Central memory CD8-positive, alpha-beta T cell (primary cell): ENCODE measurements at regions not wholly inside any gene's neighbourhood (a gene's known extent, or its start where the extent isn't known, plus 50 kb on each side); places are given as distances from the start of the nearest gene placed in this dataset.

Experiments
- ATAC-seq: fragments of 150-1000 bp; cut with Tn5 transposase; replicated peaks from 2 replicates; pipeline ENCODE4 v1.10.0; 2022; ENCODE audit warnings: mild to moderate bottlenecking, moderate FRiP score, moderate number of reproducible peaks; ENCODE audit not compliant: poor library complexity, severe bottlenecking; ENCODE audit errors: extremely low read depth
- DNase-seq, 2 donors: peaks; one replicate each; pipeline ENCODE4 v3.0.0; 2021; ENCODE audit warnings: low spot score in 2 of 2
- H3K27ac Mint-ChIP-seq: one replicate; pipeline ENCODE4 v1.8.0; 2022; ENCODE audit warnings: low read depth, mild to moderate bottlenecking, moderate library complexity, mixed read lengths
- H3K27me3 Mint-ChIP-seq: one replicate; pipeline ENCODE4 v1.8.0; 2022; ENCODE audit warnings: mixed read lengths
- H3K36me3 Mint-ChIP-seq: one replicate; pipeline ENCODE4 v1.8.0; 2022; ENCODE audit warnings: mild to moderate bottlenecking, moderate library complexity, mixed read lengths; ENCODE audit not compliant: insufficient read depth
- H3K4me1 Mint-ChIP-seq: one replicate; pipeline ENCODE4 v1.8.0; 2022; ENCODE audit warnings: mixed read lengths
- H3K4me3 Mint-ChIP-seq: one replicate; pipeline ENCODE4 v1.8.0; 2022; ENCODE audit warnings: mild to moderate bottlenecking, moderate library complexity, mixed read lengths
- H3K9me3 Mint-ChIP-seq: one replicate; pipeline ENCODE4 v1.8.0; 2022; ENCODE audit warnings: mixed read lengths

- ATAC-seq: no peak
- H3K27me3 Mint-ChIP-seq: peaks cover 7% of the 10 kb centered on the region
- no peak for DNase-seq
Measured at GRCh38 chr10:85515316-85515715, 851.3 kb downstream of the GRID1 start.

DNA sequence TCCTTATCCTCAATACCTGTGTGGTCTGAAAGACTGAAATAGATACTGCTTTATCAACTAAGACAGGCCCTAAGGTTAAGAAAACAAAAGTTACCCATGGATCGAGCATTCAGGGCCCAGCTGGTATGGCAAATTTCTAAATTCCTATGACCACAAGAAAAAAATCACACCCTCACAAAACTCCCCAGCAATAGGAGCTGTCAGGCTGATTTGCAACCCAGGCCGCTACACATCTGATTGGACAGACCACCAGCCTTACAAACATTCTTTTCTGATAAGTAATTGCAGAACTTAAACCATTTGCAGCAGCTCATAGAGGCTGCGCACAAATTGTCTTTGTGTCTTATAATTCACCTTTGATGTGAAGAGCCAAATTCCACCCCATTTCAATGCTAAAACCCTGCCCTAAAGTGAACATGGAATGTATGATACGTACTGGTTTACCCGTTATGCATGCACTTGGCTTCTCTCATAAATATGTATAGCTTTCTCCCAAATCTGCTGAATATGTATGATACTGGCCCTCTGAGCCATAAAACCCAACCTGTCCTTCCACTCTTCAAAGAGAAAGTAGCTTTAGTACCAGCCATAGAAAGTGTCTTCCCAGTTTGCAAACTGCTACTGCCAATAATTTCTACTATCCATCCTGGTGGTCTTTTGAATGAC, 842.5 kb downstream of the GRID1 start:
- no peak overlapping the region for H3K4me3 Mint-ChIP-seq
- peaks cover 7% of the 10 kb centered on the region for H3K9me3 Mint-ChIP-seq
- no peaks in the 10 kb centered on the region for H3K4me1 Mint-ChIP-seq
- H3K36me3 Mint-ChIP-seq: no peaks in the 10 kb centered on the region
- DNase-seq (no peak), ATAC-seq (no peak)
- H3K27ac Mint-ChIP-seq: no peak overlapping the region
- H3K27me3 Mint-ChIP-seq: peaks cover 27% of the 10 kb centered on the region

More at GRCh38 chr10:85515316-85515715, 851.3 kb downstream of the GRID1 start:
- Mint-ChIP-seq H3K4me3 (no peak overlapping the region), H3K4me1 (no peaks in the 10 kb centered on the region), H3K27ac (no peak overlapping the region), H3K36me3 (no peaks in the 10 kb centered on the region), H3K9me3 (no peaks in the 10 kb centered on the region)

DNA sequence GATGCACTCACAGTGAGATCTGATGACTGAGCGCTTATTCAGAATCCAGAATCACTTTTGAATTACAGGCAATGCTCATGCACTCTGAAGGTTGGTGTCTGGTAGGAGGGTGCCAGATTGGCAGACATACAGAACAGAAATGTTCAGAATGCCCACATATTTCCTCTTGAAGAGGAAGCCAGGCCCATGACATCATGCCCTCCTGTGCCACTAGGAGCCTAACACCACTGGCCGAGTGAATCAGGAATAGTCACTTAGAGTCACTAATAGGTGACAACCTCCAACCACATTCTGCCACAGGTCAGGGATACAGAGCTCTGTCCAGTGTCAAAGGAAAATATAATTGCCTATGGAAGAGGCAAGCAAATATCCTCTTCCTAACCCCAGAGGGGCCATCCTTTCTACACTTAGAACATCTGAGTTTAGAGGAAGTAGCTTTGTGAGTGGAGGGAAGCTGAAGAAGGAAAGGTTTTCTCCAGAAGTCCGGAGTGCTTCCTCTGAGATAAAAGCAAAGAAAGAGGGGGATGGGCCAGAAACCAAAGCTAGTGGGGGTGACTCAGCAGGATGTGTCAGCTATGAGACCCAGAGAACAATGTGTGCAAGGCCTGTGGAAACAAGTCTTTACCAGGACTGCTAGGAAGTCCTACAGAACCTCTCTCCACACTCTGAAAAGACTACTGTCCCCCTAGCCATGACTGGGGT, 838.8 kb downstream of the GRID1 start:
- H3K27me3 Mint-ChIP-seq: peaks cover 39% of the 10 kb centered on the region
- H3K27ac Mint-ChIP-seq: no peak overlapping the region
- no peaks in the 10 kb centered on the region for H3K36me3 Mint-ChIP-seq
- ATAC-seq: no peak
- DNase-seq: no peak
- peaks cover 7% of the 10 kb centered on the region for H3K9me3 Mint-ChIP-seq
- H3K4me3 Mint-ChIP-seq: no peak overlapping the region
- no peaks in the 10 kb centered on the region for H3K4me1 Mint-ChIP-seq

DNA sequence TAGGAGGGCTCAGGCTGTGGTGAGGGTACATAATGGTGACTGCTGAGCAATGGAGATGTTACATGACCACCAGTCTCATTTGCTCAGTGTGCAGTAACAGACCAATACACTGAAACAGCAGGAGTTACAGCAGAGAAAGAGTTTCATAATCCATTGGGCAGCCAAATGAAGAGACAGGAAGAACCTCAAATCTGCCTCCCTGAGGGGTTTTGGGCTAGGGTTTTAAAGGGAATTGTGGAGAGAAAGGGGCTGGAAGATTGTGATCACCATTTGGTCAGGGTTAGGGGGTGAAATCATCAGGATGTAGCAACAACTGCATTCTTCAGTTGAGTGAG, 838.3 kb downstream of the GRID1 start:
- Mint-ChIP-seq H3K27ac (no peak overlapping the region), H3K9me3 (peaks cover 7% of the 10 kb centered on the region), H3K4me1 (no peaks in the 10 kb centered on the region), H3K36me3 (no peaks in the 10 kb centered on the region), H3K4me3 (no peak overlapping the region), H3K27me3 (peaks cover 44% of the 10 kb centered on the region)
- DNase-seq: no peak
- no peak for ATAC-seq

DNA sequence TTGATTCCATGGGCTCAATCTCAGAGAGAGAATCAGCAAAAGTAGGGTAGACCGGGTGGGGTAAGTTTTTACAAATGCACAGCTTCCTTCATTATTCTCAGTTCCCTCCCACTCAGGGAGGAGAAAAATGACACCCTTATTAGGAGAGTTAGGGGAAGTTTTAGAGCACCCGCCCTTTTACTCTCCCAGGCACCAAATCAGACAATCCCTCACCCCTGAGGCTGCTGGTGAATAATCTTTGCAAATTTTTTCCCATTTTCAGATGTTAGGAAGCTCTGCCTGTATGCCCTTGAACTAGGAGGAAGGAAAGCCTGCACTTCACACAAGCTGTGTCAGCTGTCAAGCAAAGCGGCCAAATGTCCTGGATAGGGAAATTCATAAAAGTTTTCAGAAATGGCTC, 834.9 kb downstream of the GRID1 start:
- H3K27me3 Mint-ChIP-seq: peaks cover 19% of the 10 kb centered on the region
- H3K27ac Mint-ChIP-seq: no peak overlapping the region
- no peaks in the 10 kb centered on the region for H3K4me1 Mint-ChIP-seq
- ATAC-seq (no peak), DNase-seq (no peak)
- H3K9me3 Mint-ChIP-seq: peaks cover 7% of the 10 kb centered on the region
- no peaks in the 10 kb centered on the region for H3K36me3 Mint-ChIP-seq
- no peak overlapping the region for H3K4me3 Mint-ChIP-seq

DNA sequence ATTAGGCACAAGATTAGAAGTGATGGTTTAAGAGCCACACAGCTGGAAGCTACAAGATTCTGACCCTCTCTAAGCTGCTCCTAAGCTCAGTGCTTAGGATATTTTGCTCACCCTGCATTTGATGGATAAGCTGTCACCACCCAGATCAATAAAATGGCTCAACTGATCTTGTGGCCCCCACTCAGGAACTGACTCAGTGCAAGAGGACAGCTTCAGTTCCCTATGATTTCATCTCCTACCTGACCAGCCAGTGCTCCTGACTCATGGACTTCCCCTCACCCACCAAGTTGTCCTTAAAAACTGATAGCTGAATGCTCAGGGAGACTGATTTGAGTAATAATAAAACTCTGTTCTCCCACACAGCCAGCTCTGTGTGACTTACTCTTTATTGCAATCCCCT, 833.8 kb downstream of the GRID1 start:
- Mint-ChIP-seq H3K36me3 (no peaks in the 10 kb centered on the region), H3K27ac (no peak overlapping the region)

GRCh38 chr10:85535926-85536325, 830.7 kb downstream of the GRID1 start:
- no peak overlapping the region for H3K27ac Mint-ChIP-seq
- H3K4me3 Mint-ChIP-seq: no peak overlapping the region
- H3K4me1 Mint-ChIP-seq: no peaks in the 10 kb centered on the region
- peaks cover 12% of the 10 kb centered on the region for H3K27me3 Mint-ChIP-seq
- H3K9me3 Mint-ChIP-seq: no peaks in the 10 kb centered on the region
- DNase-seq: no peak
- ATAC-seq: no peak
- H3K36me3 Mint-ChIP-seq: no peaks in the 10 kb centered on the region

More for the DNA sequence above, 833.8 kb downstream of the GRID1 start:
- H3K4me1 Mint-ChIP-seq: no peaks in the 10 kb centered on the region
- peaks cover 7% of the 10 kb centered on the region for H3K9me3 Mint-ChIP-seq
- no peak overlapping the region for H3K4me3 Mint-ChIP-seq
- peaks cover 19% of the 10 kb centered on the region for H3K27me3 Mint-ChIP-seq
- ATAC-seq (no peak), DNase-seq (no peak)

DNA sequence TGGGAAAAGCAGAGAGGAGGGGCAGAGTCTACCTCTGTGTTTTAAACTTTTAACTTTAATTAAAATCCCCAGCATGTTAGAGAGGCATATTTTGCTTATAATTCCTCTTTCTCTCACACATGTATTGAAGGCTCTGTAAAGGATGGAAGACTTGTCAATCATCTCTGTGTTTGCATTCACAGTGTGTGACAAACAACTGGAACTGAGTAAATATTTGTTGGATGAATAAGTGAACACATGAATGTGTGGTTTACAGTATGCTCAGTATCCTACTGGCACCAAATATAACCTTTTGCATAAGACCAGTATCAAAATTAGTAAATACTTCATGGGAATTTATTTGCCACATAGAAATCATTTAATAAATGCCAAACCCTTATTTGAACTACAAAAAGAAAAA, 829.0 kb downstream of the GRID1 start:
- Mint-ChIP-seq H3K36me3 (no peaks in the 10 kb centered on the region), H3K9me3 (no peaks in the 10 kb centered on the region), H3K4me3 (no peak overlapping the region), H3K27me3 (peaks cover 9% of the 10 kb centered on the region), H3K27ac (no peak overlapping the region), H3K4me1 (no peaks in the 10 kb centered on the region)
- DNase-seq (no peak), ATAC-seq (no peak)

DNA sequence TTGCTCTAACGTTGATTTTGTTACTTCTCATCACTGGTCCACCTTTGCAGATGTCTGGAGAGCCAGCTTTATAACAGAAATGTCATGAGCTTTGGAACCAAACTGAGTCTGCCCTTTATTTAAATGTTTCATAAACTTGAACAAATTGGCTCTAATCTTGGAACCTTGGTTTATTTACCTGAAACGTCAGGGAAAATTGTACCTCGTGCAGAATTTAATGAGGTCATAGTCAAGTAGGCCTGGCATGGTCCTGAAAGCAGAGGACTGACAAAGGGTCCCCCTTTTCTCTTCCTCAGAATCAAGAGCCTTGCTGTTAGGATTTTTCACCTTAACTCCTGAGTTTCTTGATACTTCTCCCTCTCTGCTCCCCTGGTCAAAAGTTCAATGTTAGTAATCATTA, 828.0 kb downstream of the GRID1 start:
- no peak overlapping the region for H3K27ac Mint-ChIP-seq
- peaks cover 1% of the 10 kb centered on the region for H3K27me3 Mint-ChIP-seq
- ATAC-seq: no peak

DNA sequence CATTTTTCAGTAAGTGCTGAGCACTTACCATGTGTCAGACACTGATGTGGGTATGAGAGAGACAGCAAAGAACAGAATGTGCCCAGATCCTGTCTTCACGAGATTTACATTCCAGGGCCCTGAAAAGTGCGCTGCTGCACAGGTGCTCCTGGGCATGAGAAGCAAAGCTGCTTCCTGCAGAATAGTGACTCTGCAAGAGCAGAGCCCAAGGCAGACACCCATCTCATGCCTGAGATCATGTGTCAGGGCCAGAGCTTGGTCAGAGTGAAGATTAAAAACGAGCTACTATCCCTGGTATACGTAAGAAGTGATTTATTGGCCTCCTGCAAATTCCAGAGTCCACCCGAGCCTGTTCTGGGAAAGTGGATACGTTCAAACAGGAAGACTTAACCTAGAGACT, 824.4 kb downstream of the GRID1 start:
- peaks cover 37% of the 10 kb centered on the region for H3K27me3 Mint-ChIP-seq
- no peak overlapping the region for H3K27ac Mint-ChIP-seq
- ATAC-seq (no peak), DNase-seq (no peak)
- H3K4me3 Mint-ChIP-seq: no peak overlapping the region
- no peaks in the 10 kb centered on the region for H3K4me1 Mint-ChIP-seq
- H3K9me3 Mint-ChIP-seq: no peaks in the 10 kb centered on the region
- no peaks in the 10 kb centered on the region for H3K36me3 Mint-ChIP-seq

More for the DNA sequence above, 828.0 kb downstream of the GRID1 start:
- Mint-ChIP-seq H3K4me1 (no peaks in the 10 kb centered on the region), H3K36me3 (no peaks in the 10 kb centered on the region), H3K9me3 (no peaks in the 10 kb centered on the region), H3K4me3 (no peak overlapping the region)
- DNase-seq: no peak

GRCh38 chr10:85542936-85543730, 823.5 kb downstream of the GRID1 start:
- H3K27me3 Mint-ChIP-seq: peaks cover 45% of the 10 kb centered on the region
- ATAC-seq (no peak), DNase-seq (no peak)
- H3K9me3 Mint-ChIP-seq: no peaks in the 10 kb centered on the region
- H3K4me3 Mint-ChIP-seq: no peak overlapping the region
- H3K4me1 Mint-ChIP-seq: no peaks in the 10 kb centered on the region
- no peak overlapping the region for H3K27ac Mint-ChIP-seq
- no peaks in the 10 kb centered on the region for H3K36me3 Mint-ChIP-seq

DNA sequence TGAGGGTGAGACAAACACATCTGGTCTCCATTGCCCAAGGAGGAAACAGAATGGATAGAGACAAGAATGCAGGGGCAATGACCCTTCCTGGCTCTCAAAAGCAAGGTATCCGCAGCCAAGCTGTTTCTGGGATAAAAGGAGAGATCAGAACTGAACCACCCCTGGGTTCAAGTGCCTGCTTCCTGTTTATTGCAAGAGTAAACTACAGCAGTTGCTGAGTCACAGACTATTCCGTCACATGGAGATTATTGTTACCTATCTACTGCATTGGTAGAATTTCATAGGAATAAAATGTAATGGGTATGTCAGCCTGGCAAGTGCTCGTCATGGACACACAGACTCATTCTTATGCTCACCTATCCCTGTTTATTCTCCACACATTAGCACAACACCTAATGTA, 821.6 kb downstream of the GRID1 start:
- Mint-ChIP-seq H3K4me3 (no peak overlapping the region), H3K27me3 (peaks cover 63% of the 10 kb centered on the region), H3K36me3 (no peaks in the 10 kb centered on the region), H3K27ac (no peak overlapping the region), H3K9me3 (no peaks in the 10 kb centered on the region), H3K4me1 (no peaks in the 10 kb centered on the region)
- ATAC-seq (no peak), DNase-seq (no peak)

DNA sequence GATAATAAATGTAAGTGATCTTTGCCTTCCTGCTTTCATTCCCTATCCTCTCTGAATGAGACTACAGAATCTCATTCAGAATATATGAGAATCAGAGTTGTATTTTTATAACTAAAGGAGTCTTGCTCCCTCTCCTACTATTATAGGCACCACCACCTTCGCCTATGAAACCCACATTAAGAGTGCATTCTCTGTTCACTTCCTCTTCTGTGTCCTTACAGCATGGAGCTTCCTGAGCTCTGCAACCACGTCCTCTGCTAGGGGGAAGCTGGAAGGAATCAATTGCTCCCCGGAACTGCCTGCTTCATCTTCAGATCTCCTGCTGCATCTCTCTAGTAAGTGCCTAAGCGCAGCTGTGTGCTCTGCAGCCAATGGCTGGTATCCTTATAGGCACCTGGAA, 820.7 kb downstream of the GRID1 start:
- no peak for ATAC-seq
- H3K27ac Mint-ChIP-seq: no peak overlapping the region
- no peaks in the 10 kb centered on the region for H3K4me1 Mint-ChIP-seq
- no peak overlapping the region for H3K4me3 Mint-ChIP-seq
- no peaks in the 10 kb centered on the region for H3K36me3 Mint-ChIP-seq
- H3K27me3 Mint-ChIP-seq: peaks cover 63% of the 10 kb centered on the region
- no peak for DNase-seq
- no peaks in the 10 kb centered on the region for H3K9me3 Mint-ChIP-seq
